Inflammatory macrophage (primary cell): ENCODE measurements at regions not wholly inside any gene's neighbourhood (a gene's known extent, or its start where the extent isn't known, plus 50 kb on each side); places are given as distances from the start of the nearest gene placed in this dataset.

ENCODE experiments used
- DNase-seq, 2 donors: peaks; one replicate each; pipeline ENCODE4 v3.0.0-alpha.2; 2020 to 2022

GRCh38 chr4:114472269-114473032, 126.2 kb upstream of the UGT8 start:
- no peak for DNase-seq

- DNase-seq = no peak
Observed at GRCh38 chr4:114474188-114474800, 124.3 kb upstream of the UGT8 start.

GRCh38 chr4:114476310-114476709, 122.3 kb upstream of the UGT8 start:
- no peak for DNase-seq

GRCh38 chr4:114479595-114479994, 119.0 kb upstream of the UGT8 start:
- DNase-seq = no peak

- no peak for DNase-seq
Observed at GRCh38 chr4:114481856-114482255, 116.8 kb upstream of the UGT8 start.

GRCh38 chr4:114487101-114487500, 111.5 kb upstream of the UGT8 start:
- DNase-seq = no peak

- DNase-seq = no peak
Observed at GRCh38 chr4:114488301-114488982, 110.2 kb upstream of the UGT8 start.

GRCh38 chr4:114494246-114494803, 104.3 kb upstream of the UGT8 start:
- DNase-seq = no peak

GRCh38 chr4:114495471-114495928, 103.1 kb upstream of the UGT8 start:
- DNase-seq = no peak

GRCh38 chr4:114497116-114497515, 101.5 kb upstream of the UGT8 start:
- DNase-seq = no peak

GRCh38 chr4:114509340-114509739, 89.3 kb upstream of the UGT8 start:
- no peak for DNase-seq

- no peak for DNase-seq
Observed at GRCh38 chr4:114512595-114513295, 85.9 kb upstream of the UGT8 start.

- no peak for DNase-seq
Observed at GRCh38 chr4:114519368-114519767, 79.2 kb upstream of the UGT8 start.

- no peak for DNase-seq
Observed at GRCh38 chr4:114527170-114527569, 71.4 kb upstream of the UGT8 start.

- DNase-seq = no peak
Observed at GRCh38 chr4:114527637-114528036, 71.0 kb upstream of the UGT8 start.

- no peak for DNase-seq
Observed at GRCh38 chr4:114535725-114536124, 62.9 kb upstream of the UGT8 start.

- no peak for DNase-seq
Observed at GRCh38 chr4:114537352-114537751, 61.3 kb upstream of the UGT8 start.

GRCh38 chr4:114538012-114538617, 60.5 kb upstream of the UGT8 start:
- no peak for DNase-seq

- no peak for DNase-seq
Observed at GRCh38 chr4:114539985-114540384, 58.6 kb upstream of the UGT8 start.

GRCh38 chr4:114547340-114548134, 51.1 kb upstream of the UGT8 start:
- DNase-seq = no peak
